Ascending aorta (tissue), 2 donors: ENCODE measurements at regions not wholly inside any gene's neighbourhood (a gene's known extent, or its start where the extent isn't known, plus 50 kb on each side); places are given as distances from the start of the nearest gene placed in this dataset.

Source experiments
- DNase-seq, 2 donors: peaks; one replicate each; pipeline ENCODE4 v3.0.0-alpha.2; 2019; ENCODE audit warnings: low spot score in 2 of 2
- H3K27ac ChIP-seq, 2 donors: fragments of 200-600 bp; sonication (generic); one replicate each; pipeline ENCODE4 v1.5.1; 2016 to 2017; ENCODE audit warnings: mild to moderate bottlenecking in 1 of 2
- H3K27me3 ChIP-seq: fragments of 200-600 bp; sonication (generic); one replicate; pipeline ENCODE4 v1.5.1; 2017
- H3K36me3 ChIP-seq, 2 donors: fragments of 200-600 bp; sonication (generic); one replicate each; pipeline ENCODE4 v1.5.1; 2016
- H3K4me1 ChIP-seq, 2 donors: fragments of 200-600 bp; sonication (generic); one replicate each; pipeline ENCODE4 v1.5.1; 2016 to 2017; ENCODE audit warnings: mild to moderate bottlenecking in 1 of 2
- H3K4me3 ChIP-seq, 2 donors: fragments of 200-600 bp; sonication (generic); one replicate each; pipeline ENCODE4 v1.5.1; 2016 to 2017; ENCODE audit warnings: mild to moderate bottlenecking in 1 of 2
- H3K9me3 ChIP-seq, 2 donors: fragments of 200-600 bp; sonication (generic); one replicate each; pipeline ENCODE4 v1.5.1; 2016
- intact Hi-C: fragments of 100-400 bp; cut with DNase I; formaldehyde crosslinking; loops from one replicate; pipeline ENCODE4 v1.15.1; 2023
- TF ChIP-seq, protein P1 (sequence below), 3 experiments: fragments of 200-600 bp in 2 of 3; fragments of 450-650 bp in 1 of 3; sonication (generic) in 2 of 3; IDR thresholded peaks; one replicate each; pipeline ENCODE4 v1.5.1; 2016 to 2019; ENCODE audit warnings: antibody characterized with exemption in 3 of 3, mild to moderate bottlenecking in 1 of 3, moderate library complexity in 1 of 3

DNA sequence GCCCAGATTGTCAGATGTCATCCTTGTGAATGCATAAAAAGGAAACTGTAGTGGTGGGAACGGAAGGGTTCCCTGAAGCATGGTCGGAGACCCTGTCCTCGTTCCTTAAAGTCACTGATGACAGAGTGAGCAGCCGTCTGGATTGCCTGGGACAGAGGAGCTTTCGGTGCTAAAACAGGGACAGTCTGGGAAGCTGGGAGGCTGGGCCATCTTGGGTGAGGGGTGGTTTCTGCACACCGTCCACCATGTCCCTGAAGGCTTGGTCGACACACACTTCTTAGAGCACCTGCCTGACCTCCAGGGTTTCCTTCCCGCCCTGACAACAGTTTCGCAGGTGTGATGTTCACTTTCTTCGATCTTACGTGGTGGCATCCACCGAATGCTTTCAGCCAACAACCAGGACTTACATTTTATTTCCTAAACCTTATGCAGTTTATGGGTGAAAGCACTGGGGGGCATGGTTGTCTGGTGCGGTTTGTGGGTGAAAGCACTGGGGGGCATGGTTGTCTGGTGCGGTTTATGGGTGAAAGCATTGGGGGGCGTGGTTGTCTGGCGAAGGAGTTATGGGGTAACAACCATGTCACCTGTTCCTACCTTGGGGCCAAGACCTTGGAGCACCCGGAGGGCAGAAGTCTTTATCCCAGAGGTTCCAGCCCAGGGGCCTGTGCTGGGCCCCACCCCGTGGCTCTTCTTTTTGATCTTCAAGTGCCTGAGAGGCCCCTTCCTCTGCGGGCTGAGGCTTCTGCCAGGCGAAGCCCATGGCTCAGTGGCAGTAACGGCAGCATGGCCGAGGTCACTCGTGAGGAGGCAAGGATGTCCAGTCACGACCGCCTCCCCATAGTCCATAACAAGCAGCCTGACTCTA, 81.7 kb upstream of the FRMD1 start:
- no peaks in the 10 kb centered on the region for H3K27me3 ChIP-seq
- no peaks in the 10 kb centered on the region for H3K36me3 ChIP-seq
- H3K4me1 ChIP-seq = no peaks in the 10 kb centered on the region
- no peaks in the 10 kb centered on the region for H3K9me3 ChIP-seq
- no peak overlapping the region for H3K4me3 ChIP-seq
- intact Hi-C loops = no loop called here
- TF ChIP-seq, protein P1, sequence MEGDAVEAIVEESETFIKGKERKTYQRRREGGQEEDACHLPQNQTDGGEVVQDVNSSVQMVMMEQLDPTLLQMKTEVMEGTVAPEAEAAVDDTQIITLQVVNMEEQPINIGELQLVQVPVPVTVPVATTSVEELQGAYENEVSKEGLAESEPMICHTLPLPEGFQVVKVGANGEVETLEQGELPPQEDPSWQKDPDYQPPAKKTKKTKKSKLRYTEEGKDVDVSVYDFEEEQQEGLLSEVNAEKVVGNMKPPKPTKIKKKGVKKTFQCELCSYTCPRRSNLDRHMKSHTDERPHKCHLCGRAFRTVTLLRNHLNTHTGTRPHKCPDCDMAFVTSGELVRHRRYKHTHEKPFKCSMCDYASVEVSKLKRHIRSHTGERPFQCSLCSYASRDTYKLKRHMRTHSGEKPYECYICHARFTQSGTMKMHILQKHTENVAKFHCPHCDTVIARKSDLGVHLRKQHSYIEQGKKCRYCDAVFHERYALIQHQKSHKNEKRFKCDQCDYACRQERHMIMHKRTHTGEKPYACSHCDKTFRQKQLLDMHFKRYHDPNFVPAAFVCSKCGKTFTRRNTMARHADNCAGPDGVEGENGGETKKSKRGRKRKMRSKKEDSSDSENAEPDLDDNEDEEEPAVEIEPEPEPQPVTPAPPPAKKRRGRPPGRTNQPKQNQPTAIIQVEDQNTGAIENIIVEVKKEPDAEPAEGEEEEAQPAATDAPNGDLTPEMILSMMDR (IDR thresholded peaks at IDR 0.05) = no peak
- DNase-seq = no peak
- no peak overlapping the region for H3K27ac ChIP-seq

DNA sequence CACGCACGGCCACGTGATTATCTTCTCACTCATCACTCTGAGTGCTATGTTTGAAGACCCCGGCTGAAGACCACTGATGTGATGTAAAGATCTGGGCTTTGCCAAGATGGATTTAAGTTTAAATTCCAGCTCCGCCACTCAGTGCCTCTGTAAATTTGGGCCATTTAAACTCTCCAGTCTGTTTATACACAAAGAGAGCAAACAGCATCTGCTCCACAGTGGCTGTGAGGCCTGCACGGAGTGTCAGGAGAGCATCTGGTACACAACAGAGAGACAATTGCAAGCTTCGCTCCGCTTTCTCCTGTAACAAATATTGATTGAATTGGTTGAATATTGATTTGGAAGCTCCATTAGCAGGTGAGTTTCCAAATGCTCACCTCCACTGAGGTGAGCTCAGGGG, 80.5 kb upstream of the FRMD1 start:
- TF ChIP-seq, protein P1 (IDR thresholded peaks at IDR 0.05) = no peak
- no peak overlapping the region for H3K27ac ChIP-seq
- no peaks in the 10 kb centered on the region for H3K36me3 ChIP-seq
- H3K9me3 ChIP-seq = no peaks in the 10 kb centered on the region
- H3K4me3 ChIP-seq = no peak overlapping the region
- intact Hi-C loops = no loop called here
- DNase-seq = no peak
- H3K4me1 ChIP-seq = no peaks in the 10 kb centered on the region
- no peaks in the 10 kb centered on the region for H3K27me3 ChIP-seq

DNA sequence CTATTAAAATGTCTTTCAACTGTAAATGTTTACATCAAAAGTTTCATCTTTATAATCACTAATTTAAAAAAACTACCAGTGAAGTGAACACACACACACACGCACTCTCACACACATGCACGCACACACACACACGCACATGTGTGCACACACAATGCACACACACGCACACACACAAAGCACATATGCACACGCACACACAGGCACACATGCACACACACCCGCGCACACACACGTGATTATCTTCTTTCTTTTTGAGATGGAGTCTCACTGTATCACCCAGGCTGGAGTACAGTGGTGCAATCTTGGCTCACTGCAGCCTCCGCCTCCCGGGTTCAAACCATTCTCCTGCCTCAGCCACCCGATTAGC, 80.0 kb upstream of the FRMD1 start:
- intact Hi-C loops = no loop called here
- Histone ChIP-seq H3K4me3 (no peak overlapping the region), H3K4me1 (no peaks in the 10 kb centered on the region), H3K9me3 (no peaks in the 10 kb centered on the region), H3K36me3 (no peaks in the 10 kb centered on the region), H3K27ac (no peak overlapping the region), H3K27me3 (no peaks in the 10 kb centered on the region)
- DNase-seq = no peak
- TF ChIP-seq, protein P1 (IDR thresholded peaks at IDR 0.05) = no peak

DNA sequence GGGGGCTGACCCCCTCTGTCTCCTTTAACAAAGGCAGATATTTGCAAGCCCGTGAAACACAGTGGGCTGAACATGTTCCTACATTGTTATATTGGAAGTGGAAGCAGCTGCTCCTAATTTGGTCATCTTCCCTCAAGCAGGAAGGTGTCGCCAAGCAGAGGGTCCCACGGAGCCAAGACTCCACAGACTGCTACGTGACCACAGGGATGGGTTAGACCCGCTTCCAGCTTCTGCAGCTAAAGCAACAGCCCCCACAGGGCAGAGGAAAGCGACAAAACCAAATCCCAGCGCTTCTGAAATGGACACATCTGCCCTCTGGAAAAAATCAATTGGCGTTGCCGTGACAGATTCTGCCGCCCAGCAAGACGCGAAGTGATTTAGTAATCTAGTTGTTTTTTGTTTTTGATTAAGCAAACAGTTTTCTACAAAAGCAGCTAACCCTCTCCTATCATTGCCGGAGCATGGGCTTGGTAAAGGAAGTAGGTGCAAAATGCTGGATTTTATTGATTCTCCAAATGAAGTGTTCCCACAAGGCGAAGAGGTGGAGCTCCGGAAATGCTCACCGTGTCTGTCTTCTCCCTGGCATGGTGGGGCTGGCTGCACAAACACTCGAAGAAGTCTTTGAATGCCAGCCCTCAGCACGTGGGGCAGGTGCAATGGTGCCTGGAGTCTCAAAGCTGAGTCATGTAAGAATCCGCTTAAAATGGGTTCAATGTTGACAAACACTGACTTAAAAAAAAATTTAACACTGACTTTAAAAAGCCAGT, 79.4 kb upstream of the FRMD1 start:
- no peak overlapping the region for H3K27ac ChIP-seq
- H3K4me1 ChIP-seq = no peaks in the 10 kb centered on the region
- H3K27me3 ChIP-seq = no peaks in the 10 kb centered on the region
- H3K4me3 ChIP-seq = peak overlapping the region in 1 of 2 donors; percentile 52
- TF ChIP-seq, protein P1 (IDR thresholded peaks at IDR 0.05) = no peak
- intact Hi-C loops = no loop called here
- no peaks in the 10 kb centered on the region for H3K36me3 ChIP-seq
- no peaks in the 10 kb centered on the region for H3K9me3 ChIP-seq
- no peak for DNase-seq

DNA sequence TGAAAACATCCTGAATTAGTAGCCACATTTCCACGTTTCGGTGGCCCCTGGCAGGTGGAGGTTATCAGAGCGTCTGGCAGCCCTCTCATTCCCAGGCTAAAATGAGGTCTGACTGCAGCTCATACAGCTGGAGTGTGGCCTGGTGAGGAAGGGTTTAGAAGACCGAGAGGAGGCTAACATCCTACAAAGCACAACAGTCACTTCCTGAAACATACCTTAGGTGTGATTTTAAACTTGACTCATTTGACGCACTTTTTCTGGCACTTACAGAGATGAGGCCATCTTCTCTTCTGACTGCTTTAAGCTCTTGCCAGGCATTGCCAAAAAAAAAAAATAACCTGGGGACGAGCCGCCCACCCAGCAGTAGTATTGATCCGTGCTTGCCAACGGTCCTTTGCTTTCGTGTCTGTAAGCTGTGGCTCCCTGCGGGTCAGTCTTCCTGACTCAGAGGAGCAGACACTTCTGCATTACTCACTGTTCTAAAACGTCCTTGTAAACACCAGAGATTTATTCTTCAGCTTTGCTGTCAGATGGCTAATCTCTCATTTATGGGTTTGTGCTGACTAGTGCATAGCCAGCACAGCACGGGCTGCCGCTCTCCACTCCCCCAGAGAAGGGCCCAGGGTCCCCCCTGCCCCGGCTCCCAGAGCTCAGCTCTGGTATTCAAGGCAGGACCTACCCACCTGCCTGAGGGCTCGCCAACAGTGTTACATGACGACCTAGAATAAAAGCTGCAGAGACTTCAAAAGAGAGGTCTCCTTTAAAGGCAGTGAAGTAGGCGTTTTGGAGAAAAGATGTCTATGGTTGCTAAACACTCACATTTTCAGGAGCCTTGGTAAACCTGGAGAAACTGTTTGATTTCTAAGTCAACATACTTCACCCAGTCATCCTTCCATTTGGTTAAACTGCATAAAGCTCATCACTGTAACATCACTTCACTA, 78.5 kb upstream of the FRMD1 start:
- Histone ChIP-seq H3K4me3 (peak overlapping the region in 1 of 2 donors; percentile 52), H3K4me1 (no peaks in the 10 kb centered on the region), H3K9me3 (no peaks in the 10 kb centered on the region), H3K36me3 (no peaks in the 10 kb centered on the region), H3K27me3 (no peaks in the 10 kb centered on the region), H3K27ac (no peak overlapping the region)
- intact Hi-C loops = no loop called here
- TF ChIP-seq, protein P1 (IDR thresholded peaks at IDR 0.05) = no peak
- no peak for DNase-seq
